ENCODE measurements at regions not wholly inside any gene's neighbourhood (a gene's known extent, or its start where the extent isn't known, plus 50 kb on each side); places are given as distances from the start of the nearest gene placed in this dataset.

GRCh38 chr5:110996742-110997141 is 74.8 kb upstream of the TSLP start:
- no peaks in the 10 kb centered on the region for H3K4me1 ChIP-seq (ENCODE audit: control insufficient read depth in 2 of 2, insufficient read depth in 2 of 2, low read length in 2 of 2)

GRCh38 chr5:111002036-111002435 is 69.5 kb upstream of the TSLP start:
- ATAC-seq (ENCODE audit: low read depth), result no peak
- no peaks in the 10 kb centered on the region for H3K4me1 ChIP-seq (ENCODE audit: control insufficient read depth in 2 of 2, insufficient read depth in 2 of 2, low read length in 2 of 2)
- H3K79me2 ChIP-seq (ENCODE audit: control insufficient read depth, insufficient read depth, low read length), result no peaks in the 10 kb centered on the region
- no peaks in the 10 kb centered on the region for H3K36me3 ChIP-seq (replicated peaks in 1 of 2; ENCODE audit: control extremely low read depth in 1 of 2, control insufficient read depth in 1 of 2, extremely low read depth in 1 of 2, insufficient read depth in 2 of 2, low read length in 1 of 2)
- Mint-ChIP-seq H3K4me3 (no peak overlapping the region), H3K27me3 (no peaks in the 10 kb centered on the region), H3K9me3 (ENCODE audit: insufficient read depth) (peaks cover 9% of the 10 kb centered on the region), H3K27ac (no peak overlapping the region), H3K4me1 (no peaks in the 10 kb centered on the region)
- TF ChIP-seq EZH2 (IDR thresholded peaks at IDR 0.05; ENCODE audit: borderline replicate concordance, insufficient read depth, low read depth, low read length, poor library complexity, severe bottlenecking) (no peak), CTCF (IDR thresholded peaks at IDR 0.05) (no peak)
- no peaks in the 10 kb centered on the region for H3K27me3 ChIP-seq (replicated peaks in 1 of 4; ENCODE audit: control extremely low read depth in 1 of 4, control insufficient read depth in 3 of 4, insufficient read depth in 4 of 4, low read length in 3 of 4)
- peaks cover 0 to 6% (median 0%) of the 10 kb centered on the region in 3 donors for H3K9me3 ChIP-seq (ENCODE audit: control extremely low read depth in 1 of 3, control insufficient read depth in 2 of 3, insufficient read depth in 1 of 3, low read length in 2 of 3)
- no peak overlapping the region for H3K4me2 ChIP-seq (replicated peaks; ENCODE audit: low read depth, low read length, poor library complexity, severe bottlenecking)
- intact Hi-C loops (cut with micrococcal nuclease), result no loop called here
- H2AFZ ChIP-seq (ENCODE audit: insufficient read depth, low read depth, low read length, poor library complexity, severe bottlenecking), result no peak overlapping the region
- no peak overlapping the region for H3K9ac ChIP-seq (ENCODE audit: low read length)
- no peak for DNase-seq
- 43% methylated on average over 1 of the region's 3 CpGs for WGBS (ENCODE audit: insufficient coverage)
- POLR2A ChIA-PET, result no interaction called here
- no peaks in the 10 kb centered on the region for H4K20me1 ChIP-seq (ENCODE audit: control insufficient read depth, insufficient read depth, low read length, poor library complexity, severe bottlenecking)
- CTCF ChIA-PET, result no interaction called here
- no peak overlapping the region for H3K4me3 ChIP-seq (ENCODE audit: control extremely low read depth in 1 of 5, extremely low read depth in 1 of 5, insufficient read depth in 1 of 5, low read depth in 2 of 5, low read length in 4 of 5)
- H3K27ac ChIP-seq (ENCODE audit: low read length in 2 of 2), result no peak overlapping the region

More at GRCh38 chr5:110996742-110997141, 74.8 kb upstream of the TSLP start:
- Mint-ChIP-seq H3K27me3 (no peaks in the 10 kb centered on the region), H3K9me3 (ENCODE audit: insufficient read depth) (peaks cover 6% of the 10 kb centered on the region), H3K27ac (no peak overlapping the region), H3K4me1 (no peaks in the 10 kb centered on the region), H3K4me3 (no peak overlapping the region)
- Histone ChIP-seq H3K9ac (ENCODE audit: low read length) (no peak overlapping the region), H3K27me3 (replicated peaks in 1 of 4; ENCODE audit: control extremely low read depth in 1 of 4, control insufficient read depth in 3 of 4, insufficient read depth in 4 of 4, low read length in 3 of 4) (no peaks in the 10 kb centered on the region), H2AFZ (ENCODE audit: insufficient read depth, low read depth, low read length, poor library complexity, severe bottlenecking) (no peak overlapping the region), H3K9me3 (ENCODE audit: control extremely low read depth in 1 of 3, control insufficient read depth in 2 of 3, insufficient read depth in 1 of 3, low read length in 2 of 3) (peaks cover 0 to 3% (median 0%) of the 10 kb centered on the region in 3 donors), H3K4me2 (replicated peaks; ENCODE audit: low read depth, low read length, poor library complexity, severe bottlenecking) (no peak overlapping the region), H3K79me2 (ENCODE audit: control insufficient read depth, insufficient read depth, low read length) (no peaks in the 10 kb centered on the region), H3K4me3 (ENCODE audit: control extremely low read depth in 1 of 5, extremely low read depth in 1 of 5, insufficient read depth in 1 of 5, low read depth in 2 of 5, low read length in 4 of 5) (no peak overlapping the region), H3K27ac (ENCODE audit: low read length in 2 of 2) (no peak overlapping the region), H3K36me3 (replicated peaks in 1 of 2; ENCODE audit: control extremely low read depth in 1 of 2, control insufficient read depth in 1 of 2, extremely low read depth in 1 of 2, insufficient read depth in 2 of 2, low read length in 1 of 2) (no peaks in the 10 kb centered on the region), H4K20me1 (ENCODE audit: control insufficient read depth, insufficient read depth, low read length, poor library complexity, severe bottlenecking) (no peaks in the 10 kb centered on the region)
- TF ChIP-seq CTCF (IDR thresholded peaks at IDR 0.05) (no peak), EZH2 (IDR thresholded peaks at IDR 0.05; ENCODE audit: borderline replicate concordance, insufficient read depth, low read depth, low read length, poor library complexity, severe bottlenecking) (no peak)
- intact Hi-C loops (cut with micrococcal nuclease), result no loop called here
- DNase-seq (no peak), ATAC-seq (ENCODE audit: low read depth) (no peak)
- POLR2A ChIA-PET, result no interaction called here
- 20% methylated on average over 1 of the region's 2 CpGs for whole genome bisulfite sequencing (ENCODE audit: insufficient coverage)
- CTCF ChIA-PET, result no interaction called here

Measured in B cell (primary cell).